K562 (cell line): ENCODE measurements at regions not wholly inside any gene's neighbourhood (a gene's known extent, or its start where the extent isn't known, plus 50 kb on each side); places are given as distances from the start of the nearest gene placed in this dataset.

Experiments
- ATAC-seq: fragments of 200-7000 bp; cut with Tn5 transposase; 3 replicates; pipeline ENCODE4 v1.9.1; 2020; ENCODE audit warnings: moderate library complexity
- BruUV-seq: library from RNA; stranded (reverse); fragments of 400-500 nt; replicated peaks from 2 replicates; lab custom pipeline; 2021; lab: Mats Ljungman, UMichigan
- CTCF ChIA-PET: fragments of 300-600 bp; formaldehyde crosslinking; extraction: SDS; loops from one replicate; lab custom pipeline; 2021; ENCODE audit warnings: low intra/inter-chr PET ratio; lab: Yijun Ruan, JAX
- POLR2A ChIA-PET: fragments of 300-600, 350-650 bp; sonication (Branson Sonifier 250); formaldehyde crosslinking; extraction: SDS; loops from one replicate; lab custom pipeline; 2021; ENCODE audit warnings: antibody characterized with exemption, inconsistent platforms; lab: Yijun Ruan, JAX
- DNase-seq, 4 experiments: peaks; one replicate each; pipeline versions ENCODE4 v3.0.0 to v3.0.0-alpha.2; 2011 to 2018; ENCODE audit warnings: low spot score in 3 of 4, mixed read lengths in 3 of 4; ENCODE audit errors: extremely low read depth in 1 of 4
- FAIRE-seq: peaks from 2 replicates; lab custom pipeline; 2011; peaks lifted over from hg19 to GRCh38; lab: Jason Lieb, UNC
- H2AFZ ChIP-seq: 2 replicates; pipeline ENCODE4 v1.6.0; 2011; ENCODE audit warnings: low read depth, low read length, control low read depth, inconsistent platforms
- H3K27ac ChIP-seq: fragments of 200-600 bp; 3 replicates; pipeline ENCODE4 v1.8.0; 2011; ENCODE audit warnings: low read depth, mild to moderate bottlenecking, control low read depth, inconsistent platforms, low read length, moderate library complexity, mixed read lengths; ENCODE audit errors: extremely low read depth
- H3K27me3 ChIP-seq, 2 experiments: fragments of 300-600 bp in 1 of 2; 2 replicates in 1 of 2; 3 replicates in 1 of 2; pipeline versions ENCODE4 v1.6.0 to v1.8.0; 2011; ENCODE audit warnings: inconsistent platforms in 2 of 2, low read length in 2 of 2, mild to moderate bottlenecking in 1 of 2, mixed read lengths in 1 of 2, moderate library complexity in 1 of 2; ENCODE audit not compliant: control insufficient read depth in 2 of 2, insufficient read depth in 2 of 2
- H3K36me3 ChIP-seq: fragments of 300-600 bp; 3 replicates; pipeline ENCODE4 v1.8.0; 2011; ENCODE audit warnings: mild to moderate bottlenecking, low read length, inconsistent platforms; ENCODE audit not compliant: control insufficient read depth, insufficient read depth
- H3K4me1 ChIP-seq, 2 experiments: fragments of 200-600 bp in 1 of 2; replicated peaks in 1 of 2; 2 replicates in 1 of 2; 3 replicates in 1 of 2; pipeline versions ENCODE4 v1.5.1 to v1.8.0; 2011; ENCODE audit warnings: inconsistent platforms in 2 of 2, low read length in 2 of 2, mild to moderate bottlenecking in 1 of 2, mixed read lengths in 1 of 2, moderate library complexity in 1 of 2; ENCODE audit not compliant: control insufficient read depth in 2 of 2, insufficient read depth in 2 of 2
- H3K4me2 ChIP-seq: 2 replicates; pipeline ENCODE4 v1.6.1; 2011; ENCODE audit warnings: low read length, control low read depth, inconsistent platforms, mixed read lengths; ENCODE audit not compliant: insufficient read depth
- H3K4me3 ChIP-seq: fragments of 200-600 bp; sonication (generic), shearing (Covaris generic); 2 replicates; pipeline ENCODE4 v1.5.1; 2016; ENCODE audit warnings: control low read depth, inconsistent platforms
- H3K79me2 ChIP-seq: fragments of 200-600 bp; 3 replicates; pipeline ENCODE4 v1.8.0; 2011; ENCODE audit warnings: low read length, inconsistent platforms; ENCODE audit not compliant: control insufficient read depth, insufficient read depth
- H3K9ac ChIP-seq, 2 experiments: 2 replicates each; pipeline versions ENCODE4 v1.6.0 to v1.6.1; 2011; ENCODE audit warnings: low read depth in 2 of 2, low read length in 2 of 2, control low read depth in 1 of 2, inconsistent platforms in 1 of 2, mild to moderate bottlenecking in 1 of 2, mixed read lengths in 1 of 2; ENCODE audit not compliant: insufficient read depth in 1 of 2
- H3K9me1 ChIP-seq: one replicate; pipeline ENCODE4 v1.6.0; 2011; ENCODE audit warnings: inconsistent platforms, mild to moderate bottlenecking, low read length, moderate library complexity; ENCODE audit not compliant: control insufficient read depth, insufficient read depth
- H3K9me3 ChIP-seq: replicated peaks from 2 replicates; pipeline ENCODE4 v1.5.1; 2011; ENCODE audit warnings: low read depth, low read length, inconsistent platforms; ENCODE audit not compliant: control insufficient read depth, insufficient read depth
- H4K20me1 ChIP-seq: replicated peaks from 2 replicates; pipeline ENCODE4 v1.6.1; 2011; ENCODE audit warnings: low read length, inconsistent platforms, mixed read lengths; ENCODE audit not compliant: control insufficient read depth, insufficient read depth
- AFF4 ChIP-seq: sonication (generic); formaldehyde crosslinking; IDR thresholded peaks from 2 replicates; pipeline ENCODE4 v1.8.0; 2023; ENCODE audit warnings: mild to moderate bottlenecking, missing genetic modification reagents
- ARID1B ChIP-seq: fragments of 450-650 bp; IDR thresholded peaks from 2 replicates; pipeline ENCODE4 v1.6.1; 2016; ENCODE audit warnings: antibody characterized with exemption, mild to moderate bottlenecking, inconsistent platforms
- EHMT2 ChIP-seq: fragments of 450-650 bp; IDR thresholded peaks from 2 replicates; pipeline ENCODE4 v1.6.1; 2018; ENCODE audit warnings: antibody characterized with exemption
- HDAC8 ChIP-seq: fragments of 450-650 bp; IDR thresholded peaks from 2 replicates; pipeline ENCODE4 v1.6.1; 2016; ENCODE audit warnings: mild to moderate bottlenecking, missing genetic modification characterization, moderate library complexity, missing compliant biosample characterization
- KDM1A ChIP-seq, 2 experiments: fragments of 450-650 bp; IDR thresholded peaks; 2 replicates each; pipeline ENCODE4 v1.6.1; 2016; ENCODE audit warnings: mild to moderate bottlenecking in 2 of 2
- PATZ1 ChIP-seq: fragments of 250-450 bp; sonication (Bioruptor Pico); IDR thresholded peaks from 2 replicates; pipeline ENCODE4 v1.5.0; 2020; ENCODE audit warnings: mild to moderate bottlenecking, borderline replicate concordance
- SIN3A ChIP-seq, 2 experiments: fragments of 150-350 bp in 1 of 2; IDR thresholded peaks; 2 replicates each; pipeline ENCODE4 v1.6.1; 2011 to 2016; ENCODE audit warnings: borderline replicate concordance in 2 of 2, low read depth in 2 of 2, low read length in 2 of 2, mild to moderate bottlenecking in 2 of 2, moderate library complexity in 2 of 2; ENCODE audit not compliant: control insufficient read depth in 1 of 2
- TAL1 ChIP-seq: fragments of 450-650 bp; IDR thresholded peaks from 2 replicates; pipeline ENCODE4 v1.6.1; 2016; ENCODE audit warnings: mild to moderate bottlenecking
- TEAD4 ChIP-seq, 2 experiments: sonication (generic) in 1 of 2; formaldehyde crosslinking in 1 of 2; IDR thresholded peaks; 2 replicates each; pipeline versions ENCODE4 v1.6.1 to v1.8.0; 2012 to 2022; ENCODE audit warnings: borderline replicate concordance in 1 of 2, inconsistent platforms in 1 of 2, low read length in 1 of 2, mild to moderate bottlenecking in 1 of 2, missing genetic modification reagents in 1 of 2
- ZBTB34 ChIP-seq: fragments of 250-450 bp; sonication (Bioruptor Pico); IDR thresholded peaks from 2 replicates; pipeline ENCODE4 v1.8.0; 2021; ENCODE audit warnings: mild to moderate bottlenecking, moderate library complexity
- WGBS: fragments of 100-300 bp; shearing (Covaris generic); methylation state at CpG from one replicate; pipeline ENCODE4 v1.1.6; 2016; ENCODE audit warnings: low coverage, mixed read lengths; ENCODE audit not compliant: insufficient coverage; ENCODE audit errors: missing lambda C conversion rate; 5-methylcytosine and 5-hydroxymethylcytosine counted together
- in situ Hi-C: fragments of 300-500 bp; cut with MboI; formaldehyde crosslinking; loops from 4 replicates; pipeline ENCODE4 v1.15.0; 2018; ENCODE audit warnings: inconsistent platforms, mixed read lengths
- intact Hi-C: fragments of 100-400 bp; cut with micrococcal nuclease; formaldehyde crosslinking; loops from 2 replicates; pipeline ENCODE4 v1.14.2; 2022

GRCh38 chr6:10305790-10306415 is 109.0 kb downstream of the TFAP2A start (continued):
- TF ChIP-seq AFF4 (CRISPR knock-in tag): no peak

- no TSS peak for BruUV-seq
- peak overlapping the region; percentile 72; the same call in 1 of the 2 replicates for H2AFZ ChIP-seq
- no peaks in the 10 kb centered on the region for H3K36me3 ChIP-seq
- no peak overlapping the region for H3K9ac ChIP-seq
- intact Hi-C loops: no loop called here
- POLR2A ChIA-PET: interaction anchor here (0.6 to 3.2 kb wide), 2 partner anchors 10 to 391 kb away, joined by 3 to 21 read pairs; partner anchors contain the start of gene PAK1IP1
- CTCF ChIA-PET: no interaction called here
- peak in 1 of 4 experiments; percentile 23 for DNase-seq
- H3K9me3 ChIP-seq: no peaks in the 10 kb centered on the region
- WGBS: 18% methylated on average over 7 of the region's 7 CpGs
- H3K9me1 ChIP-seq: no peaks in the 10 kb centered on the region
- peak; percentile 70 for ATAC-seq
- H3K79me2 ChIP-seq: no peaks in the 10 kb centered on the region
- H3K4me2 ChIP-seq: no peak overlapping the region
- no peaks in the 10 kb centered on the region for H3K27me3 ChIP-seq
- peak overlapping the region; percentile 20; the same call in 1 of the 3 replicates for H3K27ac ChIP-seq
- H3K4me3 ChIP-seq: no peak overlapping the region
- in situ Hi-C loops: no loop called here
- FAIRE-seq: no peak
- no peaks in the 10 kb centered on the region for H4K20me1 ChIP-seq
- no peaks in the 10 kb centered on the region; a peak in 2 of 5 replicates for H3K4me1 ChIP-seq
- TF ChIP-seq PATZ1 (no peak), KDM1A (IDR thresholded peaks at IDR 0.05) (peak; percentile 23 to 53; a peak in 1 of 4 replicates), ARID1B (peak; percentile 40), SIN3A (IDR thresholded peaks at IDR 0.05; ENCODE audit: borderline replicate concordance in 2 of 2, control insufficient read depth in 1 of 2, low read depth in 2 of 2, low read length in 2 of 2) (no peak), TAL1 (no peak), HDAC8 (0 out of 2 replicates have a peak, but pooled peaks have one; percentile 25), TEAD4 (IDR thresholded peaks at IDR 0.05; ENCODE audit: low read length) (no peak), TEAD4 (CRISPR knock-in tag; IDR thresholded peaks at IDR 0.05; ENCODE audit: borderline replicate concordance) (no peak), ZBTB34 (CRISPR knock-in tag) (no peak), EHMT2 (0 out of 2 replicates have a peak, but pooled peaks have one; percentile 37)
These were observed 111.0 kb downstream of the TFAP2A start for GRCh38 chr6:10303608-10304506.
